ENCODE measurements at regions not wholly inside any gene's neighbourhood (a gene's known extent, or its start where the extent isn't known, plus 50 kb on each side); places are given as distances from the start of the nearest gene placed in this dataset.

- peak; percentile 2 for DNase-seq (ENCODE audit: insufficient read length, low spot score, missing footprints)
- Histone ChIP-seq H3K27ac (ENCODE audit: low read depth, low read length) (no peak overlapping the region), H2AFZ (ENCODE audit: low read length) (no peak overlapping the region), H3K9me3 (ENCODE audit: low read depth, low read length) (no peaks in the 10 kb centered on the region), H3K4me2 (ENCODE audit: insufficient read depth, low read length) (no peak overlapping the region), H3K79me2 (ENCODE audit: insufficient read depth, low read length) (no peaks in the 10 kb centered on the region), H3K36me3 (ENCODE audit: insufficient read depth, low read length) (no peaks in the 10 kb centered on the region), H3K27me3 (ENCODE audit: insufficient read depth, low read length) (no peaks in the 10 kb centered on the region), H4K20me1 (ENCODE audit: insufficient read depth, low read length) (no peaks in the 10 kb centered on the region), H3K4me3 (ENCODE audit: insufficient read depth, low read length) (no peak overlapping the region), H3K4me1 (ENCODE audit: insufficient read depth, low read length) (no peaks in the 10 kb centered on the region)
- TF ChIP-seq CTCF (IDR thresholded peaks at IDR 0.05; ENCODE audit: extremely low read depth, low read depth, low read length): no peak
Observed at GRCh38 chr13:65872448-65872847, 1357.7 kb downstream of the PCDH9 start.

DNA sequence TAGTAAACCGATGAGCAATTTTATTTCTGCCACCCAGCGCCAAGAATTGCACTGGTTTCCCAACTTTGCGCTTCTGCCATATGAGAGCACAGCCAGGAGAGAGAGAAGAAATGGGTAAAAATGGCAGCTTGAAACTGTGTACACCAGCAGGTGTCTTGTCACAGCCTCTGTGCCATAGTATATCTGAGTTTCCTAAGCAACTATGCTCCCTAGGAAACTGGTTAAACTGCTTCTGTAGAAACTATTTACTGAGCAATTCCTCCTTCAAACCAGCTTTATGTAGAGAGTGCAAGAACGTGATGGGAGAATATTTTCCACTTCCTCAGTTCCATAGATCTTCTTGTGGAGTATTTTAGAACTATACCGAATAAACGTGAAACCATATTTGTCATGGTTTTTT, 1361.3 kb downstream of the PCDH9 start:
- no peak for TF ChIP-seq CTCF (IDR thresholded peaks at IDR 0.05; ENCODE audit: extremely low read depth, low read depth, low read length)
- no peak overlapping the region for H3K4me2 ChIP-seq (ENCODE audit: insufficient read depth, low read length)
- no peak for DNase-seq (ENCODE audit: insufficient read length, low spot score, missing footprints)

GRCh38 chr13:65868099-65868498, 1362.0 kb downstream of the PCDH9 start:
- H3K27me3 ChIP-seq (ENCODE audit: insufficient read depth, low read length): no peaks in the 10 kb centered on the region
- H3K79me2 ChIP-seq (ENCODE audit: insufficient read depth, low read length): no peaks in the 10 kb centered on the region
- no peak overlapping the region for H3K4me3 ChIP-seq (ENCODE audit: insufficient read depth, low read length)
- no peak for DNase-seq (ENCODE audit: insufficient read length, low spot score, missing footprints)
- H3K4me1 ChIP-seq (ENCODE audit: insufficient read depth, low read length): no peaks in the 10 kb centered on the region
- H3K4me2 ChIP-seq (ENCODE audit: insufficient read depth, low read length): no peak overlapping the region
- H2AFZ ChIP-seq (ENCODE audit: low read length): no peak overlapping the region
- H3K9me3 ChIP-seq (ENCODE audit: low read depth, low read length): no peaks in the 10 kb centered on the region
- no peak overlapping the region for H3K27ac ChIP-seq (ENCODE audit: low read depth, low read length)
- H4K20me1 ChIP-seq (ENCODE audit: insufficient read depth, low read length): no peaks in the 10 kb centered on the region
- TF ChIP-seq CTCF (IDR thresholded peaks at IDR 0.05; ENCODE audit: extremely low read depth, low read depth, low read length): no peak
- no peaks in the 10 kb centered on the region for H3K36me3 ChIP-seq (ENCODE audit: insufficient read depth, low read length)

More for the DNA sequence above, 1361.3 kb downstream of the PCDH9 start:
- Histone ChIP-seq H3K4me3 (ENCODE audit: insufficient read depth, low read length) (no peak overlapping the region), H3K27ac (ENCODE audit: low read depth, low read length) (no peak overlapping the region), H3K79me2 (ENCODE audit: insufficient read depth, low read length) (no peaks in the 10 kb centered on the region), H3K9me3 (ENCODE audit: low read depth, low read length) (no peaks in the 10 kb centered on the region), H2AFZ (ENCODE audit: low read length) (no peak overlapping the region), H3K36me3 (ENCODE audit: insufficient read depth, low read length) (no peaks in the 10 kb centered on the region), H3K4me1 (ENCODE audit: insufficient read depth, low read length) (no peaks in the 10 kb centered on the region), H4K20me1 (ENCODE audit: insufficient read depth, low read length) (no peaks in the 10 kb centered on the region), H3K27me3 (ENCODE audit: insufficient read depth, low read length) (no peaks in the 10 kb centered on the region)

GRCh38 chr13:65866138-65866537, 1364.0 kb downstream of the PCDH9 start:
- Histone ChIP-seq H3K79me2 (ENCODE audit: insufficient read depth, low read length) (no peaks in the 10 kb centered on the region), H3K36me3 (ENCODE audit: insufficient read depth, low read length) (no peaks in the 10 kb centered on the region), H3K4me2 (ENCODE audit: insufficient read depth, low read length) (no peak overlapping the region), H3K4me1 (ENCODE audit: insufficient read depth, low read length) (no peaks in the 10 kb centered on the region), H2AFZ (ENCODE audit: low read length) (no peak overlapping the region), H3K27ac (ENCODE audit: low read depth, low read length) (no peak overlapping the region), H3K27me3 (ENCODE audit: insufficient read depth, low read length) (no peaks in the 10 kb centered on the region), H4K20me1 (ENCODE audit: insufficient read depth, low read length) (no peaks in the 10 kb centered on the region), H3K9me3 (ENCODE audit: low read depth, low read length) (no peaks in the 10 kb centered on the region), H3K4me3 (ENCODE audit: insufficient read depth, low read length) (no peak overlapping the region)
- TF ChIP-seq CTCF (IDR thresholded peaks at IDR 0.05; ENCODE audit: extremely low read depth, low read depth, low read length): no peak
- DNase-seq (ENCODE audit: insufficient read length, low spot score, missing footprints): no peak

Measured in osteoblast (primary cell).